GM21447 (cell line): ENCODE measurements at regions not wholly inside any gene's neighbourhood (a gene's known extent, or its start where the extent isn't known, plus 50 kb on each side); places are given as distances from the start of the nearest gene placed in this dataset.

Experiments used
- ATAC-seq: cut with Tn5 transposase; IDR thresholded peaks from one replicate; pipeline ENCODE4 v1.9.1; 2021; ENCODE audit not compliant: unreplicated experiment

- no peak for ATAC-seq
Observed at GRCh38 chr4:28518561-28519165, 1658.0 kb downstream of the STIM2 start.

- ATAC-seq = no peak
Observed at GRCh38 chr4:28523681-28524190, 1663.1 kb downstream of the STIM2 start.

GRCh38 chr4:28536124-28536523 lies 1675.5 kb downstream of the STIM2 start:
- ATAC-seq = no peak

- ATAC-seq = no peak
Observed at GRCh38 chr4:28545986-28546385, 1685.3 kb downstream of the STIM2 start.

- ATAC-seq = no peak
Observed at GRCh38 chr4:28548136-28548535, 1687.5 kb downstream of the STIM2 start.

- no peak for ATAC-seq
Observed at GRCh38 chr4:28548594-28548993, 1688.0 kb downstream of the STIM2 start.

- ATAC-seq = no peak
Observed at GRCh38 chr4:28555866-28556265, 1695.2 kb downstream of the STIM2 start.

GRCh38 chr4:28557755-28558154 lies 1697.1 kb downstream of the STIM2 start:
- no peak for ATAC-seq

- no peak for ATAC-seq
Observed at GRCh38 chr4:28558895-28559294, 1698.3 kb downstream of the STIM2 start.

- ATAC-seq = no peak
Observed at GRCh38 chr4:28562913-28563312, 1702.3 kb downstream of the STIM2 start.

- no peak for ATAC-seq
Observed at GRCh38 chr4:28565396-28565795, 1704.8 kb downstream of the STIM2 start.

- no peak for ATAC-seq
Observed at GRCh38 chr4:28600958-28601357, 1740.3 kb downstream of the STIM2 start.

- ATAC-seq = no peak
Observed at GRCh38 chr4:28621591-28621990, 1761.0 kb downstream of the STIM2 start.

GRCh38 chr4:28636971-28637370 lies 1776.3 kb downstream of the STIM2 start:
- ATAC-seq = no peak

GRCh38 chr4:28639747-28640146 lies 1779.1 kb downstream of the STIM2 start:
- no peak for ATAC-seq

- ATAC-seq = no peak
Observed at GRCh38 chr4:28654618-28655017, 1794.0 kb downstream of the STIM2 start.

- ATAC-seq = no peak
Observed at GRCh38 chr4:28665306-28665705, 1804.7 kb downstream of the STIM2 start.

GRCh38 chr4:28675582-28675981 lies 1814.9 kb downstream of the STIM2 start:
- no peak for ATAC-seq

GRCh38 chr4:28677808-28678207 lies 1817.2 kb downstream of the STIM2 start:
- no peak for ATAC-seq

GRCh38 chr4:28682847-28683246 lies 1822.2 kb downstream of the STIM2 start:
- no peak for ATAC-seq

- ATAC-seq = no peak
Observed at GRCh38 chr4:28686618-28687017, 1826.0 kb downstream of the STIM2 start.

GRCh38 chr4:28690890-28691289 lies 1830.2 kb downstream of the STIM2 start:
- no peak for ATAC-seq

GRCh38 chr4:28702571-28702970 lies 1841.9 kb downstream of the STIM2 start:
- ATAC-seq = no peak
